ENCODE measurements at regions not wholly inside any gene's neighbourhood (a gene's known extent, or its start where the extent isn't known, plus 50 kb on each side); places are given as distances from the start of the nearest gene placed in this dataset.

GRCh38 chr1:56340977-56341376 is 238.4 kb downstream of the PLPP3 start:
- no peak for DNase-seq

DNA sequence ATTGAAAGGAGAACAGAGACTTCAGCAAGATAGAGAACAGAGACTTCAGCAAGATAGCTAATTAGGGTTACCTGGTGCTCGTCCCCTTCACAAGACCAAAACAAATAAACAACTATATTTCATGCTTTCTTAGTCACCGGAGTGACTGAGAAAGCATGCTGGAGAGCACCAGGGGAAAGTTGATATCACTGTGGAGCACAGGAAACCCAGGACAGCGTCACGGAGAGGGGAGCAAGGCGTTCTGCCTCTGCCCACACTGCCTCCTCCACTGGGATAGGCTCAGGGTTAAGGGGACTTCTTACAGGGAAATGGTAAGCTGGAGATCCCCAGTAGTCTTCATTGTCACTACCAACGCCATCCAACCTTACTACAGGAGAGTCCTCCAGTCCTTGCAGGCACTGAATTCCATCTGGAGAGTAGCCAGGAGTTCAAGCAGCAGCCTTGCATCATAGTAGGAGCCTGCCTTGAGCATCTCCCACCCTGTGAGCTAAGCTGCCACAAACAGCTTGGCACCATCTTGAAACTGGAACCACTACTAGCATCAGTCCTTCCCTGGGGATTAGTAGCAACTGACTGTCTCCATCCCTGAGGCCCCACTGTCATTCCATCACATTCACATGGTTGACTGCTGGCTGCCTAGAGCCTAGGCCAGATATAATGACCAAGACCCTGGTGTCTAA is 239.4 kb downstream of the PLPP3 start:
- no peak for DNase-seq

- DNase-seq = no peak
These were observed 240.3 kb downstream of the PLPP3 start for GRCh38 chr1:56339093-56339492.

DNA sequence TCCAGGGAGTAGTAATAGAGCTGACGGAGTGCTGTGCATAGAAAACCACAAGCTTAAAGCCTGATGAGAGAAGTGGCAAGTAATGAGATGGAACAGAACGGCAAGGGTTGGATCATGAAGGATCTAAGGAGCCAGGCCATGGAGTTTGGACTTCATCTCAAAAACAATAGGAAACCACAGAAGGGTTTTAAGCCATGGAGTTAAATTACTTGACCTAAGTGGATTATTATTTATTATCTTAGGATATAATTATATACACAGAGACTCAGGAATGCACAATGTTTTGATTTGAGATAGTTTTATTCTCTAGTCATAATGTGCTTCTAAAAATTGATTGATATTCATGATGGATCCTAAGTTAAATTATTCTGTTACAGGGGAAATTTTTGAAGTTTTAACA is 242.4 kb downstream of the PLPP3 start:
- no peak for DNase-seq

- DNase-seq = no peak
These were observed 244.0 kb downstream of the PLPP3 start for GRCh38 chr1:56335394-56335793.

- no peak for DNase-seq
These were observed 245.3 kb downstream of the PLPP3 start for GRCh38 chr1:56334047-56334446.

- DNase-seq = no peak
These were observed 245.9 kb downstream of the PLPP3 start for GRCh38 chr1:56333461-56333860.

DNA sequence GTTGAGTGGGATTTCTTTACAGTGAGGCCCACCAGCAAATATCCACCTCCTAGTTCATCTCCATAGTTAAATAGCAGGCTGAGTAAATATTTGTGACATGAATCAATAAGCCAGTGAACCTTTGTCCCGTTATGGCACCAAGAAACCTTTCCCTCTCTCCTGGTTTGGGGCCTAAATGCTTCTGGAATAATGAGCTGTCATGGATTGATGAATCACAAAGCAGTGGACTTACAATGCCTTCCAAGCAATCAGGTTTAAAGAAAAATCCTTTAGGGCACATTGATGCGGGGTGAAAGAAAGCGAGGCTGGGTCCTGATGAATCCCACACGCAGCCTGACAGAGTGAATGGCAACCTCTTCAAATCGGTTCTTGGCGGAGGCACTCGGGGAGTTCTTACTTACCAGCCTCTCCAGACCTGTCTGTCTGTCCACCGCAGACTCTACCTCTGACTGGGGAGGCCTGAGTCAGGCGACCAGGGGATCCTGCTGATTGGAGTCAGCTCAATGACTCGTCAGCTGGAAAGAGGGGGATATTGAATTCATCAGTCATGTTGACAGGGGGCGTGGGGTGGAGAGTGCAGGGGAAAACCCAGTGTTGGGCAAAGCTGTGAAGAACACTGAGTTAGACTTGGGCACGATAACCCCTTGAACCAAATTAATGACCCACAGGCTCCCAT is 247.3 kb downstream of the PLPP3 start:
- DNase-seq = no peak

GRCh38 chr1:56331207-56331891 is 248.0 kb downstream of the PLPP3 start:
- DNase-seq = no peak

DNA sequence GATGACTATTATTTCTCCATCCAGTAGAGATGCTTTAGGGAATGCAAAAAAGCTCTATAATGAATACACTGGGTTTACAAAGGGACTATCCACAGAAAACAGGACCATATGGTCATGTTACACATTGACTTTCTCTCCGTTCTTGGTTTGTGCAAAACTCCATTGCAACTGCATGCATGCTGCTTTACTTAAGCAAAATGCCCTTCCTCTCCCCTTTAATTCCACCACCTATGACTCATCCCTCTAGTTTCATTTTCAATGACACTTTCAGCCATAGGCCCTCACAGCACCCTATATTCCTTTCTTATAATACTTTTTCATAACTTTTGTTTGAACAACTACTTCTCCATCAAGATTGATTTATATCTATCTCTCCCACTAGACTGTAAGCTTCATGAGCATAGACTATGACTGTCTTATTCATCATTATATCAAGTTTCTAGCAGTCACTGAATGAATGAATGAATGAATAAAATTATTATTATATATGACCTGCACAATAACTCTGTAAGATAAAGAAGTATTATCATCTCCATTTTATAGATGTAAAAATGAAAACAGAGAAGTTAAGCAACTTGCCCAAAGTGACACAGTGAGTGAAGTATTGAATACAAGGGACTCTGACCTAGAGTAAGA is 248.9 kb downstream of the PLPP3 start:
- no peak for DNase-seq

GRCh38 chr1:56329970-56330369 is 249.4 kb downstream of the PLPP3 start:
- no peak for DNase-seq

GRCh38 chr1:56327195-56327594 is 252.2 kb downstream of the PLPP3 start:
- no peak for DNase-seq

- DNase-seq = no peak
These were observed 253.3 kb downstream of the PLPP3 start for GRCh38 chr1:56326056-56326455.

DNA sequence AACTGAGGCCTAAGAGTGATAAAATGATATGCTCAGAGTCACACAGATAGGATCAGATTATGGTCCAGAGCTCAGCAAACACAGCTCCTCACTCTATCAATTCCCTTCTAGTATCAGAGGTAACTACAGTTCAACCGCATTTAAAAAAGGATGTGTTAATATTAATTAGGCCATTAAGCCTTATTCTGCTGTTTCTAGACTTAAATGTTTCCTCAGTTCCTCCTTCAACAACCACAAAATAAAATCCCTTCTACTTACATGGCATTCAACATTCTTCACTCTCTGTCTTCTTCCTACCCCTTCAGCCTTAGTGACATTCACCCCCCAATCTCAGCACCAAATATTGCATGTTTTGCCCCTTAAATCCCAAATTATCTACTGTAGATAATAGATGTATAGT is 254.9 kb downstream of the PLPP3 start:
- DNase-seq = no peak

- DNase-seq = no peak
These were observed 257.2 kb downstream of the PLPP3 start for GRCh38 chr1:56322211-56322610.

DNA sequence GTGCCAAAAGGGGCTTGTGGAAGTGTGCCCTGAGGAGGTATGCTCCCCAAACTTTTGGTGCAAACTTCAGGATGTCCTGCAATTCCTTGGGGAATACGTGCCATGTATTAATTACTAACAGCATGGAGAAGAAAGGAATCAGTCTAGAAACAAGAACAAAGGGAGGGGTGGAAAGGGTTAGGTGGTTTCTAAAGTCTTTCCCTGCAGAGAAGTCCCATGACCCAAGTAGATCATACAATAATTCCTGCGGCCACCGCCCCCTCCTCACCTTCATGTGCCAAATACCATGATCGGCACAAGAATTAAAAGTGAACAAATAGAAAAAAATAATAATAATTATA is 258.2 kb downstream of the PLPP3 start:
- no peak for DNase-seq

DNA sequence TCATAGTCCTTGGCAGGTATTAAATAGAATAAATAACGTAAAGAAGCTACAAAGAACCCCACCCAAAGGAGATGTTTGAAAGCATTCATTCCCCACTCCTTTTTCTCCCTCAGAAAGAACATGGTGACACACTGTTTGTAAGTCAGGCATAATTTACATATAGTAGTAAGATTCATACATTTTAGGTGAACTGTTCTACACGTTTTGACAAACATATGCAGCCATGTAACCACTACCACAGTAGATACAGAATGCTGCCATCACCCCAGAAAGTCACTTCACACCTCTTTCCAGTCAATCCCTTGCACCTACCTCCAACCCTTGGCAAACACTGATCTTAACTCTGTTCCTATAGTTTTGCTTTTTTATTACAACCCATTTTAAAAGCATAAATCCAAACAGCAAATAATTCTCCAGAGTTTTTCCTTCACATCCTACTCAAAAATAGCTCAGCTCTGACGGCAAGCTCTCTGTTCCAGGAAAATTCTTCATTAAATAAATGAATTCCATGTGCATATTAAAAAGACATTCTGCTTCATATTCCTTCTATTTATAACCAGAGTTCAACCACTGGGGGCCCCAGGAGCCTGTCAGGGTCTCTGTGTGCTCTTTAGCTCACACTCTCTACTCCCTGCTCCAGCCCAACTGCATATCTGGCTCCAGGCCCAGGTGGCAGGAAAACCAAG is 258.8 kb downstream of the PLPP3 start:
- no peak for DNase-seq

DNA sequence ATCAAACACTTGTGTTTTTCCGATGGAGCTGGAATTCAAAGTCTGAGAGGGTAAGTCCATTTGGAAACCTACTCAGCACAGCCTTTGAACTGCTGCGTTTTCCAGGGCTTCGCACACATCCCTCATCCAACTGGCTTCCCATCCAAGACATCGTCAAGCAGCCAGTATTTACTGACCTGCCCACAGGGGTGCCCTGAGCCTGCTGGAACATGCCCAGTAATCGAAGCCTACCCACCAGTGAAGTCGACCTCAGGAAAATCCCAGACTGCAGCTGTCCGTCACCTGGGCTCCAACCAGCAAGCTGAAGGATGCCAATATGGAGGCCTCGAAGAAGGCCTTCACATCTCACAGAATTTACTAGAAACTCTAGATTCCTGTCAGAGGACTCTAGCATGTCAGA is 261.6 kb downstream of the PLPP3 start:
- no peak for DNase-seq

DNA sequence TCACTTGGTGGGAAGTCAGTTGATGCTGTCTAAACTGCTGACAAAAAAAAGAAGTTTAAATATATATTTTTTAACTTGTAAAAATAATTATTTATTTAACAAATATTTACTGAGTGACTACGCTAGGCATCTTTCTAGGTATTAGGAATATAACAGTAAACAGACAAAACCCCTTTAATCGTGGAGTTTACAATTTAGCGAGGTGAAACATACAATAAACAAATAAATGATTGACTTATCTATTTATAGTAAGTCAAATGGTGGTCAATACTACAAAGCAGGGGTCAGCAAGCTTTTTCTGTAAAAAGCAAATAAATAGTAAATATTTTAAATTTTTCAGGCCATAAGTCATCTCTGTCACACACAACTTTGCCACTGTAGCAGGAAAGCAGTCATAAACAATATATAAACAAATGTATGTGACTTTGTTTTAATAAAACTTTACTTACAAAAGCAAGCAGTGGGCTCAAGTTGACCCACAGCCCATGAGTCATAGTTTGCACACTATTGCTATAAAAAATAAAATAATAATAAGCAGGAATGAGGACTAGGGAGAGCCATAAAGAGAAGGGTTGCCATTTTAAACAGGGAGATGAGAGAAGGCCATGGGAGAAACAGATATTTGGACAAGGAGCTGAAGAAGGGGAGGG is 263.9 kb downstream of the PLPP3 start:
- DNase-seq = no peak

- DNase-seq = no peak
These were observed 265.8 kb downstream of the PLPP3 start for GRCh38 chr1:56313560-56313959.

DNA sequence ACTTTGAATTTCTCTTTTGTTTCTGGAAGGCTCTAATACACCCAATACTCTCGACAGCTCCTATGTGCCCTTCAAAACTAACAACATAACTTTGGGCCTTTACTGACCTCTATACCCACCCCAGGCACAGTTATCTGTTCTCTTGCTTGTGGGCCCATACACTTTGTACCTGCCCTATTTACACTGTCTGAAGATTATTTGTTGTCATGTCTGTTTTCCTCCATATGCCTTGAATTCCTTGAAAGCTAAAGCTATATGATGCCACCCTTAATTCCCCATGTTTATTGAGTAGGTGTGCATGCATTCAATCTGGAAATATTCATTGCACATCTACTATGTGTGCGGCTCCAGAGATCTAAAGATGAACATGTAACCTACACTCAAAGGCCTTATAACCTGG is 267.6 kb downstream of the PLPP3 start:
- no peak for DNase-seq

DNA sequence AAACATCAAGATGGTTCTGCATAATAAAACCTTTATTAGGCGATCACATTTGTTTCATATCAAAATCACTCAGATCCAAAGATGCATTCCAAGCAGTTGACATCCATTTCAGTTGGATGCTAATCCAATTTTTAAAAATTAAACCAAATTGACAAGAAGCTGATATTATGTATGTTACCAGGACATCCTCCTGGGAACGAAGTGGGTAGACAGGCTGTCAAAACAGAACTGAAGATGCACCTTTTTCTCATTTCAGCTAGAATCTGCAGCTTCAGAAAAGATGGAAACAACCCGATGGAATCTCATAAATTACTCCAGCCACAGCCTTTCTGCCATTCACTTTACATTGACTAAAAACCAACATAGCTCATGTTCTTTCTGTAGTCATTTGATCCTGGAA is 268.4 kb downstream of the PLPP3 start:
- no peak for DNase-seq

DNA sequence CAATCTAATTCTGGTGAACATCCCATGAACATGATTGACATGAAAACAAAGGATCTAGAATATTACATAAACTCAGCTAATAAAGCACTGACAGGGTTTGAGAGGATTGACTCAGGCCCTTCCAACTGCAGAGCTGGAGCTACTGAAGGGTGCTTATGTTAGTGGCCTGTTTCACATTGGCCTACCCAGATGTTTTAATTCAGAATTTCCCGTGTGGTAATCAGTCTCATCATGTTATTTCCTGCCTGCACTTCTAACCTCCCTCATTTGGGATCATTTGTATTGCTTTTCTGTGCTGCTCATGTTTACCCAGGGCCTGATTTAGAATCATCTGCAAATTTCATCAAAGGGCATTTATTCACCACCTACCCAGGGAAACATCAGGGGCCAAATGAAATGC is 270.3 kb downstream of the PLPP3 start:
- no peak for DNase-seq

Data from NCI-H774 (cell line).